ENCODE measurements at regions not wholly inside any gene's neighbourhood (a gene's known extent, or its start where the extent isn't known, plus 50 kb on each side); places are given as distances from the start of the nearest gene placed in this dataset.

DNA sequence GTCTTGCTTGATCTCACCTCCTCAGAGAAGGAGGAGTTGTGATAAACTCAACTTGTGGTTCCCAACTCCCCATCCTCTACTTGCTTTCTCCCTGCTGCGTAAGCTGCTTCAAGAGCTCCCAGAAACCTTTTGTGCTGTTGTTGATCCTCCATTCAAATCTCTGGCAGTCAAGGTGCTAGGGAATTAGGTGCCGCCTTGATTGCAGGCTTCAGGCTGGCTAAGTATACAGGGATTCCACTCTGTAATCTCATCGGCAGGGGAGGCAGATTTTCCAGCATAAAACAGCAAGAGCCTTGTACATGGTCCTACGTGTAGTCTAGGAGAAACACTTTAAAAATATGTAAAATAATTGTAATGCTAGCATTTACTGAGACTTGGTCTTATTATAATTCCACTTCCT lies 116.2 kb upstream of the DDX18 start:
- POLR2A ChIA-PET, result no interaction called here

DNA sequence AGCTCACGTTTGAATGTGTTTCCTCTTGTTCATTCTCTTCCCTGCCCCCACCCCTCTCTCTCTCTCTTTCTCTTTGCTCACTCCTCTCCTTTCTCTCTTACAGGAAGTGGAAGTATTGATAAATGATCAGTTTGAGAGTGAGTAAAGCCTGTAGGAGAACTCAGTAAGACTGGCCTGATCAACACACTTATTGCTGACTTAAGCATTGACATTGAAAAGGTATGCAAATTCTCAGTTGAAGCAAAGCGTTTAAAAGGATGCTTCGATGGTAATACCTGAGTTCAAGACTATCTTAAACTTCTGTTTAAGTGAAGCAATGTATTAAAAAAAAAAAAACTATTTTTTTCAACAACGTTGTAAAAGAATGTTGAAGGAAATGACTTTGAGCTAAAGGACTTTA lies 115.7 kb upstream of the DDX18 start:
- CTCF ChIA-PET, result no interaction called here
- POLR2A ChIA-PET, result no interaction called here

More for the DNA sequence above, 116.2 kb upstream of the DDX18 start:
- CTCF ChIA-PET, result no interaction called here

DNA sequence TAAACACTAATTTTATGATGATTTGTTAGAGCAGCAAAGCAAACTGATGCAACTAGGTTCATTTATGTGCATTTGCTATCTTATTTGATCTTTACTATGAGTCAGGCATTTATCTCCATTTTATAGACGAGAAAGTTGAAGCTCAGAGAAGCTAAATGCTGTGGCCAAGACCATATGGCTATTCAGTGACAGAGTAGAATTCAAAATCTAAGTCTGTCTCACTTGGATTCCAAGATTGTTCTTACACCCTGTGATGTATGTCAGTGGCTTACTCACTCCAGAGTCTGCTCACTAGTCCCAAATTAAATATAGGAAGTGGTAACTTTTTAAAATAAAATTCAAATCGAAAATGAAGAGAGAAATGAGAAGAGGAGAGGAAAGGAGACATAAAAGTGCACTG lies 114.0 kb upstream of the DDX18 start:
- CTCF ChIA-PET, result no interaction called here

DNA sequence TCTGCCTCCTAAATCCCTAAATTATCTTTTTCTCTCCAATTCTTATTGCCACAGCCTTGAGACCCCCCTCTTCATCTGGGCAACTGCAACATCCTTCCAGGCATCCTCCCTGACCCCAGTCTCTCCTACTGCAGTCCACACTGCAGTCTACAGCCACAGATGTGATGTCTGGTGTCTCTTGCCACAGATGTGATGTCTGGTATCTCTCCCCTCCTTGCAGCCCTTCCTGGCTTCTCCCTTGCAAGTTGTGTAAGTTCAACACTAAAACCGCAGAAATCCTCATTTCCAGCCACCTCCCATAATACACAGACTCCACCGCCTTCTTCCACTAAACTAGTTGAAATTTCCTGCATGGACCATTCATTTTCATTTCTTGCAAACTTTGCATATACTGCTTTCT lies 113.1 kb upstream of the DDX18 start:
- ChIA-PET CTCF (no interaction called here), POLR2A (no interaction called here)

More for the DNA sequence above, 114.0 kb upstream of the DDX18 start:
- POLR2A ChIA-PET, result no interaction called here

DNA sequence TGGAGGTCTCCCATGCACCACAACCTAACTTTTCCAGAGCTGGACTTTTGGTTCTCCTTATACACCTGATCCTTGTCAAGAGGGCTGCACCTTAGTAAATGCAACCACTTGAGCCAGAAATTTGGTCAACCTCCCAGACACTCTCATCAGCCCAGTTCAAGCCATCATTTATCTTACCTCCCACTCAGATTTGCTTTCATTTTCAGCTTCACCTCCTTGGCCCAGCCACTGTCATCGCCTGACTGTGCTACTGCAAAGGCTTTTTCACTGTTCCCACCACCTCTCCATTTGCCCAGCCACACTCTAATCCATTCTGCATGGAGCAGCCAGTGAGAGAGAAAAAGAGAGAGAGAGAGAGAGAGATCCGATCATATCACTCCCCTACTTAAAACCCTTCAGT lies 112.4 kb upstream of the DDX18 start:
- CTCF ChIA-PET, result no interaction called here
- POLR2A ChIA-PET, result no interaction called here

DNA sequence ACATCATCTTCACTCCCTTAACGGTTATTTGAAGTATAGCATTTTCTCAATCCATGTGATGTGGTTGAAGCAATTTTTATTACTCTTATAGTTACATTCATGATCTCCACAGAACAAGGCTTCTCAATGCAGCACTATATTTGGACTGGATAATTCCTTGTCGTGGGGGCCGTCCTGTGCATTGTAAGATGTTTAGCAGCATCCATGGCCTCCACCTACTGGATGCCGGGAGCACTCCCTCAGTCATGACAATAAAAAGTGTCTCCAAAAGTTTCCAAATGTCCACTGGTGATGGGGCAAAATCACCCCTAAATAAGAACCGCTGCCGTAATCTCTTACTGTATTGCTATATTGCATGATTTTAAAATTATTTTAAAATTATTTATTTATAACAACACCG lies 110.6 kb upstream of the DDX18 start:
- ChIA-PET POLR2A (no interaction called here), CTCF (no interaction called here)

DNA sequence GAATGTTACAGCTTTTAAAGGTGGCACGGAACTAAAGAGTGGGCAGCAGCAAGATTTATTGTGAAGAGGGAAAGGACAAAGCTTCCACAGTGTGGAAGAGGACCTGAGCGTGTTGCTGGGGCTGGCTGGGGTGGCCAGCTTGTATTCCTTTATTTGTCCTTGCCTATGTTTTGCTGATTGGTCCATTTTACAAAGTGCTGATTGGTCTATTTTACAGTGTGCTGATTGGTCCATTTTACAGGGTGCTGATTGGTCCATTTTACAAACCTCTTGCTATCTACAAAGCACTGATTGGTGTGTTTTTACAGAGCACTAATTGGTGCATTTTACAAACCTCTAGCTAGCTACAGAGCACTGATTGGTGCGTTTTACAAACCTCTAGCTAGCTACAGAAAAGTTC lies 109.7 kb upstream of the DDX18 start:
- POLR2A ChIA-PET, result no interaction called here
- CTCF ChIA-PET, result no interaction called here

DNA sequence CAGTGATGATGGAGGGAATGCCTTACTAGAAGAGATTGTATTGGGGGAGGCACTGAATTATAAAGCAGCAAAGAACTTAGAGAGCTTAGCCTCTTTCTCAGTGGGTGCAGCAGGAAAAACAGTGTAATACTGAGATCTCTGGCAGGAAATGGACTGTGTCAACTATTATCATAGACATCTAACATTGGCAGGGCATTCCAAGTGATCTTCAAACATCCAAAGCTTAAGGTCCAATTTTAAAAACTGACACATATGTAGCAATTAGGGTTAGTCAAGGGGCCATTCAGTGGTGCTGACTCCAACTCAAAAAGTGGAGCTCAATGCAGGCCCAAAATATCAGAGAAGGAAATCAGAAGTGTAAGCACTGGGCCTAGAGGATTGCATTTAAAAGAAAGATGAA lies 106.6 kb upstream of the DDX18 start:
- ChIA-PET POLR2A (no interaction called here), CTCF (no interaction called here)

DNA sequence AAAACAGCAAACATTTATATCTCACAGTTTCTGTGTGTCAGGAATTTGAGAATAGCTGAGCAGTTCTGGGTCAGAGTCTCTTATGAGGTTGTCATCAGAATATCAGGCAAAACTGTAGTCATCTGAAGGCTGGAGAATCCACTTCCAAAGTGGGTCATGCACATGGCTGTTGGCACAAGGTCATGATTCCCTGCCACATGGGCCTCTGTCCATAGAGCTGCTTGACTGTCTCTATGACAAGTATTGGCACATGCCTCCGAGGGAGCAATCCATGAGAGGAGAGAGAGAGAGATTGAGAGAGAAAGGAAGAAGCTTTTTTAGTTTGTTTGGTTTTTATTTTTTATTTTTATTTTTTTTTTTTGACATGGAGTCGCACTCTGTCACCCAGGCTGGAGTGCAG lies 101.8 kb upstream of the DDX18 start:
- POLR2A ChIA-PET, result no interaction called here
- CTCF ChIA-PET, result no interaction called here

DNA sequence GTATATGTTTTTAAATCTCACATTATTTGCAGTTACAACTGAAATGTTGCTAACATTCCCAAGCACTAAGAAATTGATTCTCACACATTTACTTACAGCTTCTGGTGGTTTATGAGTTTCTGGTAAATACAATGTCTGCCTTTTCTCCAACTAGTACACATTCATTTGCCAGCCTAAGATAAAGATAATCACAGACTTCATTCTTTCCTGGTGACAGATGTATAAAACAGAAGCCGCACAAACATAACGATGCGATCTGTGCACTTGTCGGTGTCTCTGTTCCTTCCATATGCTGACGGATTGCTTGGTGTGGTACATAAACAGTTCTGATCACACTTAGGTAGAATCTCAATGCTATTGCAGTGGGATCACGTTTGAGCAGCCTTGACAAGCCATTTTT lies 100.4 kb upstream of the DDX18 start:
- ChIA-PET POLR2A (no interaction called here), CTCF (no interaction called here)

DNA sequence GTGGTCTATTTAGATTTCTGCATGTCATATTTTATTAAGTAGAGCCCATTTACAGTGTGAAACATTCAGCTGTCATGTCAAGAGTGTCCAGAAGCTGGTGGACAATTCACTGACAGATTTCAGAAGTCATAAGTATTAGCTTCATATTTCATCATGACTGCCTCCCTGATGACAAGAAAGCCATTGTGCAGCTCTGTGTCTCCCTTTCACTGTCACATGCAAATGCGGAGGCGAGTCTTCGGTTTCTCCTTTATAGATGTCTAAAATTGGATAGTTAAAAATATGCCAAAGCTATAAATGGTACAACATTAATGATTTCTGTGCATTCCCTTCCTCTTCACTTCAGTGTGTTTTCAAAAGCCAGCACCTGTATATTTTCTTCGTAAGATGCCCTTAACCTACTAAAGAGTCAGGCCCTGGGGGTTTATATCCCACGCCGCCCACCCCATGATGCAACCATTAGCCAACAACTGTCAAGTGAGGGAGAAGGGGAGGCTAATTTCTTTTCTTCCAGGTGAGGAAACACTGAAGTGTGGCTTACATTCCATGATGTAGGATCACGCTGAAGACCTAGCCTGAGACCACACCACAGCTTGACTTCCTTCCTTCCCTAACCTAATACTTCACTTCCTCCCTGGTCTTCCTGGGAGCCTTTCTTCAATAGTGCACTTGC lies 99.6 kb upstream of the DDX18 start:
- ChIA-PET CTCF (no interaction called here), POLR2A (no interaction called here)

DNA sequence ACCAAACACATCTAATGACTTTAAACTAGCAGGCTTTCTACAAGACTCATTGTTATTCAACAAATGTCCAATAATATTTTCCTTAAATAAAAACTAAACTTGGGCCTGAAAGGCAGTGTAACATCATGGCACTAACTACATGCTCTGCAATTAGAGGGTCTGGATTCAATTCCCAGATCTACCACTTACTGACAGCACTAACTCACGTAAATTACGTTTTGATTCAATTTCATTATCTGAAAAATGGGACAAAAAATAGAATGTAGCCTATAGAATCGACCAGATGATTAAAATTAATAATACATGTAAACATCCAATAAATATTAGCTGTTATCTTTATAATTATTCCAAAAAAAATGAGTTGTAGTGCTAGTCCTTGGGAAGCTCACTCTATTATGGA lies 98.0 kb upstream of the DDX18 start:
- POLR2A ChIA-PET, result no interaction called here
- CTCF ChIA-PET, result no interaction called here

DNA sequence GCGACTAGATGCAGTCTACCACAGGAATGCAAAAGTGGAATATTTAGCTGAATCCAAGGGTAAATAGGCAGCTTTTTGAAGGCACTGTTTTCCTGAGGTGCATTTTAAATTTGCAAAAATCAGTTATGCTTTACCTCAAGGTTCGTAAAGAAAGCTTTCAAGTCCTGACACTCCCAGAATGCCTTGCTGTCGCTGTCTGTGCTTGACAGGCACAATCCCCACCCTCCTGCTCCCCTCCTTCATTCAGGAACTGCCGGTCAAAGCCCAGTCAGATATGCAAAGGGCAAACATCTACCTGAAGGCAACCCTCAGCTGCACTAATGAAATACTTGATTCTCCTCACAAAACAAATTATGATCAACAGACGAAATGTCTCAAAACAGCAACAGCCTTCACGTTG lies 97.4 kb upstream of the DDX18 start:
- CTCF ChIA-PET, result no interaction called here
- POLR2A ChIA-PET, result no interaction called here

DNA sequence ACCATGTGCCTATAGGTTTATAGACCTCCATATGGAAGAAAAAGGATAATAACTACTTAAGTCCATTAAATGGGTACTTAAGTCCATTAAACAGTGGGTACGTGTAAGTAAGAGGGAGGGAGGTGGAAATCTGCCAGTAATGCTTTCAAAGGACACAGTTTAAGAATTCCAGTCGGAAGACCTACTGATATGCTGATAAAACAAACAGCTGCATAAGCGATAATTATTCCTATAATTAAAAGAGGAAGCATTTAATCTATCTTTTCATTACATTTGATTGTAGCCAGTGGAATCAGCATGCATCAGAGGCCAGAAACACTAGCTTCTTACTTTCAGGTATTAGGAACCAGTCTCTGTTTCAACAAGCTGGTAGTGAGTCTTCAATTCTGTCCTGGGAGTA lies 96.4 kb upstream of the DDX18 start:
- CTCF ChIA-PET, result no interaction called here
- POLR2A ChIA-PET, result no interaction called here

DNA sequence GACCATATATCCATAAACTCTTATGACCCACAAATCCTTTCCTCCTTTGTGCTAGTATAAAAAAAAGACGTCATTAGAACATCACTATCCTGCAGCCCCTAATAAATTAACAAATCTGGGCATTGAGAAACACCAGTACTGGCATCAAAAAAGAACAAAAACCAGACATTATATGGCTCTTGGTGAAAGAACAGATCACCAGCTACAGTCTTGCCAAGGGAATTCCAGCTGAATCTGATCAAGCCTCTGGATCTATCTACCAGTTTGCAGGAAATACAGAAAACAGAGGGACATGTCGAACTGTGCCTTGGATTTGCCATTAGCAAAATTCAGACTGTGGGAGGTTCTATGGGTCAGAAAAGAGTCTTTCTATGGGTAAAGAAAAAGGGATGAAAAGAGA lies 93.7 kb upstream of the DDX18 start:
- ChIA-PET POLR2A (no interaction called here), CTCF (no interaction called here)

DNA sequence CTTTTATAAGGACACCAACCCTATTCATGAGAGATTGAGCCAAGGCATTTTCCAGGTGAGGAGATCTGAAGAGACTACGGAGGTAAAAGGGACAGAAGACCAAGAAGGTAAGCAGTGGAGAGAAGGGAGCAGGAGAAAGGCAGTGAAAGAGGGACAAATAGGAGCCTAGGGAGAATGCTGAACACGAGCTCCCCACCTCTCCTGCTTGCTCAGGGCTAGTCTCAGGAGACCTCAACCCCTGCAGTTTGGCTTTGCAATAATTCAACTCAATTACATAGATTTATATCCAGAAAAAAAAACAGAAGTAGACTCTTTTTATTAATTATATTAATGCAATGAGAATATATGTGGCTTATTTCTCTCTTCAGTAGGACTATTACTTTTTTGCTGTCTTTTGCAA lies 91.0 kb upstream of the DDX18 start:
- CTCF ChIA-PET, result no interaction called here
- POLR2A ChIA-PET, result no interaction called here

DNA sequence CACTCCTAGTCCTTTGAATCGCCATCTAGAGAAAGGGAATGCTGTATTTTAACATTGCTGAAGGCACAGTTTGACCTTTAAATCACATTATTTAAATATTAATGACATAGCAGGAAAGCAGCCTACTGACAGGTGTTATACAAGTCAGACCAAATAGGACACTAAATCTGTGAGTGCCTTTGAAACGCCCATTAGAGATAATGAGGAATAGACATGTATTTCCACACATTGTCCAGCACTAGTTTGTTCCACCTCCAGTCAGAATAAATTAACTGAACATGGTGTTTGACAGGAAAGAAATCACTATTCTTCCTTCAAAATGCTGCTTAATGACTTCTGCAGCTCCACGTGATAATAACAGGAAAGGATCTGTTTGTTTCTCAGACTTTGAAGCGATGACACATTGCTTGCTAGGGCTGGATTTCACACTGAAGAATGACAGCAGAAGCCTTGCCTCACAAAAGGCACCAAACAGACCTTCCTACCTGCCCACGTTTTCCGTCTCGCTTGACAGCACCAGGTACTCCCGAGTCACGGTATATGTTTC lies 90.5 kb upstream of the DDX18 start:
- POLR2A ChIA-PET, result no interaction called here

DNA sequence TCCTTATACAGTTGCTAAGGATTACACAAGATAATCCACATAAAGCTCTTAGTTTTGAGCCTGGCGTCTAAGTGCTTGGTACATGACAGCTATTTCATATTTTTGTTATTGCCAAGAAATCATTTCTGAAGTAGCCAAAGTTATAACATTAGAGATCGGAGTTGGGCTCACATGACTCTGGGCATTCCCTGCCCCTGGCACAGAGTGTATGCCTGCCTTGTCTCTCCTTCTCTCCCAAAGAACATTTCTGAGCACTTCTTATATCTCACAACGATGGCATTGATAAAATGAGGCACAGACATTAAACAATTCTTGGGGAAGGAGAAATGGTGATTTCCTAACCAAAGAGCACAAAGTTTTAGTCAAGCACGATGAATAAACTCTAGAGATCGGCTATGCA lies 87.7 kb upstream of the DDX18 start:
- CTCF ChIA-PET, result no interaction called here
- POLR2A ChIA-PET, result no interaction called here

More for the DNA sequence above, 90.5 kb upstream of the DDX18 start:
- CTCF ChIA-PET, result no interaction called here

DNA sequence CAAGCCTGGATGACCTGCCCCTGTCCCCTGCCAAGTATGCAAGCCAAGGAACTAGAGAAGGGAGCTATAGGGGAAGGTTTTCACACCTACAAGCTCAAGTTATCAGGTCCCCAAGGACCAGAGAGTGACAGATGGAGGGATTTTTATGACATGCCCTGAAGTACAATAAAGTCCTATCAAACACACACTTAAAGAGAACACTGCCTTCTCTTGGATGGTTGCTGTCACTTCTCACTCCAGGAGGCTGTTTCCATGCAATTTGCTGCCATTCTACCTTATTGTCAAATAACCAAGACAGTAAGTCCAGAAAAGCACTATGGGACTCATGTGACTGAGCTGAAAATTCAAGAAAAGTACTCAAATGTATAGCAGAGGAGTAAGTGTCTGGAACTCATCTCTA lies 76.6 kb upstream of the DDX18 start:
- POLR2A ChIA-PET, result no interaction called here

DNA sequence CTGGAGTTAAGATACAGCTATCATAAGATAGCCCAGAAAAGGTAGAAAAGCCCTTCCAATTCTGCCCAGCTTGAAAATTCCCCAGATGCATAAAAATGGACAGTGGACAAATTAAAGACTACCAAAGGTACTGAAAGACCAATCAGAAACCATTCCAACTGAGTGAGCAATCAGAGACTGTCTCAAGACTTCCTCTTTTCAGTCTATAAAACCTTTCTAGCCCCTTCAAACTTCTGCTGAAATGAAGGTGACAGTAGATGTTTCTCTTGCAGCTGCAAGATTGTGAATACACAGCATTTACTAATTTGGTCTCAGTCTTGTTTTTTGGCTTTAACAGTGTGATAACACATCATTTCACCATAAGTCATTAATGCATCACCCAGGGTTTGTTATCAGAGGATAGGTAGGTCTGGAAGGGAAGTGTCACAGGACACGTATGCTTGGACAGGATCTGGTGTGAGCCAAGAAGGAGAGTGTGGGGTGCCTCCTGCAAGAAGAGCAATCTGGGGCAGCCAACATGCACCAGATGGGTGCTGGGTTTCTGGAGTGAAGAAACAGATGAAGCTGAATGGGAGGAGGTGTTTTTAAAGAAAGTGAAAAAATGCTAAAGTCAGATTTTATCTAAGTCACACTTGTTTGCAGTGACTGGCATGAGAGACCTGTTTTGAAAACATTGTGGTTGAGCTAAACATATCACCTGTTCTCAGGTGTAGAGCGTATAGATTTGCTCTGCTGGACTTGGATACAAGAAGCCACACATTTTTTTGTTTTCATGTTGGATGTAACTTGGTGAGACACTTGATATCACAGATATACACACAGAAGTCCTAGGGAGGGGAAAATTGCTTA lies 75.3 kb upstream of the DDX18 start:
- ChIA-PET CTCF (no interaction called here), POLR2A (no interaction called here)

More for the DNA sequence above, 76.6 kb upstream of the DDX18 start:
- CTCF ChIA-PET, result no interaction called here

DNA sequence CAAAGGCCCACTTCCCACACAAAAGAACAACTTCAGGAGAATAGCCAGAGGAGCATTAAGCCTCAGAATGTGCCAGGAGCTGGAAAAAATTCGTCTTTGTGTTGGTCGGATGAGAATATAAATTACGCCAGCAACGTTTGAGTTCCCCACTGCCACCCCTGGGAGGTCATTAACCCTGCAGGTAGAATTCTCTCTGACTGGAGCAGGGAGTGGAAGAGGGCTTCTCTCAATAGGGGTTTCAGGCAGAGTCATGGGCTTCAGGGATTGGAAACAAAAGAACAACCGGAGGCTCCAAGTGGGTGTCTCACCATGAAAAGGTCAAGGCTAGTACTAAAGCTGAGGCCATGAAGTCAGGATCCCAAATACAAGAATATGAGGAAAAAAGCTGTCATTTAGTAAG lies 69.0 kb upstream of the DDX18 start:
- ChIA-PET CTCF (no interaction called here), POLR2A (no interaction called here)

DNA sequence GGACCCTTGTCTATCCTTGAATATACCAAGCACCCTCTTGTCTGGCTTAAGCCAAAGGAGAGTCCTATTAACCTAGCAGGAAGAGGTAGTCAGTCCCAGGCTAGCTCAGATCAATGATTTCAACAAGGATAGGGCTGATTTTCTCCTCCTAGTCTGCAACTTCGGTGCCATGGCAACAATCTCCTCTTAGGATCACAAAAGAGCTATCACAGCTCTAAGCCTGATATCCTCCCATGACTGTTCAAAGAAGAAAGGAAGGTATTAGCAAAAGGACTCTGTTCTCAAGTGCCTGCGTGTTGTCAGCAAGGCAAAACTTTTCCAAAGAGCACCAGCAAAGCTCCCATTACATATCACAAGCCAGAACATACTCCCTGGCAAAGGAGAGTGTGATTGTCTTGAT lies 58.7 kb upstream of the DDX18 start:
- ChIA-PET CTCF (no interaction called here), POLR2A (no interaction called here)
